T-helper 9 cell (primary cell): ENCODE measurements at regions not wholly inside any gene's neighbourhood (a gene's known extent, or its start where the extent isn't known, plus 50 kb on each side); places are given as distances from the start of the nearest gene placed in this dataset.
"Not testable (repeated sequence)": the region's sequence is repeated elsewhere in the genome, so short reads cannot be mapped to it uniquely, and the experiment has no call there.

Experiments
- DNase-seq: peaks from one replicate; pipeline ENCODE4 v3.0.0-alpha.2; 2020

DNA sequence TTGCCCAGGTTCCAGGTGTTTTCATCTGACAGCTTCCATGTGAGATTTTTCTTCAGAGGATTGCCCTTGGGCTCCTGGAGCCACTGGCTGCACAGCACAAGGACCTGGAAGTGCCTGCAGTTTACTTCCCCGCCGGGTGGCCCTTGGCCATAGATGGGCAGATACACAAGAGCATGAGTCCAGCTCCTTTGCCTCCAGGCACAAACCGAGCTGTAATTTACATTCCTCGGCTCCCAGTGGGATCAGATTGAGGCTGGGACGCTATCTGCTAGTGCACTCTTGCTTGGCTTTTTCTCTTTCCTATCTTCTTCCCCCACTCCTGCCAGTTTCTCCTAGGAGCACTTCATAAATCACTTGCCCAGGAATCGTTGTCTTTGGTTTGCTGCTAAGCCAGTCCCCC is 85.4 kb upstream of the RALY start:
- no peak for DNase-seq

DNA sequence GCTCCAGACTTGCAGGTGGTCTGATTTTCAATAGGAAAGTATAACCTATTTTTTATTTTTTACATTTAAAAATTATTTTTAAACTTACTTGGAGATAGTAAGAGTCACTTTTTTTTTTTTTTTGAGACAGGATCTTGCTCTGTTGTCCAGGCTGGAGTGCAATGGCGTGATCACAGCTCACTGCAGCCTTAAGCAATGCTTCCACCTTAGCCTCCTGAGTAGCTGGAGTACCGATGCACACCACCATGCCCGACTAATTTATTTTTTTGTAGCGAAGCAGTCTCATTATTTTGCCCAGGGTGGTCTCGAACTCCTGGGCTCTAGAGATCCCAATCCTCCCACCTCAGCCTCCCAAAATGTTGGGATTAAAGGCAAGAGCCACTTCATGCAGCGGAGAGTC is 84.8 kb upstream of the RALY start:
- no peak for DNase-seq

DNA sequence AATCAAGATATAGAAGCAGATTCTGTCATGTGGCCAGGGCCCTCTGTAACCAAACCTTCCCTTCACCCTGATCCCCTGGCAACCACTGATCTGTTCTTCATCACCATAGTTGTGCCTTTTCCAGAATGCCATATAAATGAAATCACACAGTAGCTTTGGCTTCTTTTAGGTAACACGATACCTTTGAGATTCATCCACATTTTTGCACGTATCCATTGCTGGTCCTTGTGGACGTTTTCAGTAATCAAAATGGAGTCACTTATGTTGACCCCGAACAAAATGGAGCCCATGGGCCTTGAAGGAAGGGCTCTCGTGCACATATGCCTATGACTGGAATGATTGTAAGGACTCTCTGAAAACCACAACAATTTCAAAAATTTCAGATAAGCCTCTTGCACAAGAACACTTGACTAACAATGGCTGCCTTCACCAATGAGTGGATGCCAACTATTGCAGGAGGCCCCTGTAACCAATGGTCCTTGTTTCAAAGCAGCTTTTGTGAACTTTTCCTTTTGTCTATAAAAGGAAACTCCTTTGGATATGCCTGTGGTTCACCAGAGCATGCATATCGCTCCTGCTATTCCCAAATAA is 84.3 kb upstream of the RALY start:
- no peak for DNase-seq

DNA sequence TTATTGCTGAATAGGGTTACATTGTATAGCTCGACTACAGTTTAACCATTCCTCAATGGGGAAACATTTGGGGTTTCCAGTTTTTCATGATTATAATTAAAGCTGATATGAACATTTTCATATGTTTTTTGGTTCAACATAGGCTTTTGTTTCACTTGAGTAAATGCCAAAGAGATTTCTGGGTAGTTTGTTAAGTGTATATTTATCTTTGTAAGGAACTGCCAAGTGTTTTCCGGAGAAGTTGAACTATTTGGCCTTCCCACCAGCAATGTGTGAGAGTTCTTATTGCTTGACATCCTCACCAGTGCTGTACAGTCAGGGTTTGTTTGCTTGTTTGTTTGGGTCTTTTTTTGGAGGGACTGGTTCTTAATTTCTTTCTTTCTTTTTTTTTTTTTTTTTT is 83.7 kb upstream of the RALY start:
- no peak for DNase-seq

DNA sequence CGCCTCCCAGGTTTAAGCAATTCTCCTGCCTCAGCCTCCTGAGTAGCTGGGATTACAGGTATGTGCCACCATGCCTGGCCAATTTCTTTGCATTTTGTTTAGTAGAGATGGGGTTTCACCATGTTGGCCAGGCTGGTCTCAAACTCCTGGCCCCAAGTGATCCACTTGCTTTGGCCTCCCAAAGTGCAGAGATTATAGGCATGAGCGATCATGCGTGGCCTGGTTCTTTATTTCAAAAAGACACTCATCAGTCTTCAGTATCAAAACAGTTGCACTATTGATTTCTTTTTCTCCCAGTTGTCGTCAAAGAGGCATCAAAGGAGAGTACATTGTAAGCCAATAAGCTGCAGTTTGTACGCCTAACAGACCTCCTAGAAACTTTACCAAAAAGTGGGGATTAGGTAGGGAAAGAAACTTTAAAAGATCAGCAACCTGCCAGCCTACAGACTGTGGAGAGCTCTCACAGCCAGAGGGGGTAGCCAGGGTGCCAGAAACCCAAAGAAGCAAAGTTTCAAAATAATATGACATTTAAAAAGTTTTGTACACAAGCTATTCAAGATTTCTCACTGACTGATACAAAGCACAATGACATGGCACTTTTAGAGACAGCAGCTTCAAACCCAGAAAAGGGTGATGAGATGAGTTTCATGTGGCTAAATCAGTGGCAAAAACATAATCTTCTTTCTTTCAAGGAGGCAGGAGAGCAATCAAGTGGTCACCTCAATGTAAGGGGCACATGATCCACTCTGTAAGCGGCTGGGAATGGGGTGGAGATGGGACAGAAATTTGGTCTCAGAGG is 83.0 kb upstream of the RALY start:
- DNase-seq: no peak

DNA sequence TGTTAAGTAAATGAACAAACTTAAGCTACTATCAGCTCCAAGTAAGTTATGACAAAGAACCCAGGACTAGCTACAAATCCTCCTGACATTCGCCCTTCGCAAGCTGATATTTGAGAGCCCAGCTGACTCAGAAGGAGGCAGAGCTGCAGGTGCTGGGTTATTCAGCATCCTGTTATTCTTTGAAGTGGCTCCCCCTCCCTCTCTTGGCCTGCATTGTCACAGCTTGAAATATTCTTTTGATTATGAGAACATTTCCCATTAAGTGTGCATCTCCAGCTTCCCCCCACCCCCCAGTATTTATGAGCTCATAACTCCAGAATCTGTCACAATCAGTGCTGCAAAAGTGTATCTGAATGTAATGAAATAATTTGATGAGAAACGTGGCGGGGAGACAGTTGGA is 78.8 kb upstream of the RALY start:
- peak; percentile 4 for DNase-seq

DNA sequence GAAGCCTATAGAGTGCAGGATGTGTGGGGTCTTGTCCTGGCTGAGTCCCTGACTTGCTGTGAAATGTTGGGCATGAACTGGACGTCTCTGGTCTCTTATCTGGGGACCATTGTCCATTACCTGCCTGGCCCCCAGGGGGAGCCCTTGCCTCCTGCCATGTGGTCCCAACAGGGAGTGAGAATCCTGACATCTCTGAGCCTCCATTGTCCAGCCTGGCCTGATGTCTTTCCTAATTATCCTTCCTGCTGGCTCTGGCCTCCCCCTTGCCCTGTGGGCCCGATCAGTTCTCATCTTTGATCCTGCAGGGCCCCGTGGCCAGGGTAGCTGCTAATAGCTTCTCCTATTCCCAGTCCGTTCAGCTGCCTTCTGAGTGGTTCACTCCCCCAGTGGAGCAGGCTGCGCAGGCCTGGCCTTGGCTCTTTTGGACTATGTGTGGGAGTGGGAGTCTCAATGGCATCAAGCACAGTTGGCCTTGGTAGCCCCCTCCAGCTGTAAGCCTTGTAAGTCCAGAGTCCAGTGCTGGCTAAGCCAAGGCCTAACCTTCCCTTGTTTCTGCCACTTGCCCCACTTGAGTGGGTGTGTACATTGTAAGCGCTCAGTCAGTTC is 77.9 kb upstream of the RALY start:
- DNase-seq: peak; percentile 47

DNA sequence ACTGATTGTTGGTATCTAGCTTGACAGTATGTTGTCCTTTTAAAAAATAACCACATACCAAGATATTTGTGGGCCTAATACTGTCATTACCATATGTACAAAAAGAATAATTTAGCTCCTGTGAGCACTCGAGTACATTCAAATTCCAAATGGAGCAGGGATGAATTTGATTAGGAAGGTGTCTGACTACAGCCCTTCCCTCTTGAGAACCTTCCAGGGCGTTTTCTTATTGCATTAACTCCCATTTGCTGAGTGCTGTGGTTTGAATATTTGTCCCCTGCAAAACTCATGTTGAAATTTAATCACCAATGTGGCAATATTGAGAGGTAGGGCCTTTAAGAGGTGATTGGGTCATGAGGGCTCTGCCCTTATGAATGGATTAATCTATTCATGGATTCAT is 76.9 kb upstream of the RALY start:
- DNase-seq: no peak

DNA sequence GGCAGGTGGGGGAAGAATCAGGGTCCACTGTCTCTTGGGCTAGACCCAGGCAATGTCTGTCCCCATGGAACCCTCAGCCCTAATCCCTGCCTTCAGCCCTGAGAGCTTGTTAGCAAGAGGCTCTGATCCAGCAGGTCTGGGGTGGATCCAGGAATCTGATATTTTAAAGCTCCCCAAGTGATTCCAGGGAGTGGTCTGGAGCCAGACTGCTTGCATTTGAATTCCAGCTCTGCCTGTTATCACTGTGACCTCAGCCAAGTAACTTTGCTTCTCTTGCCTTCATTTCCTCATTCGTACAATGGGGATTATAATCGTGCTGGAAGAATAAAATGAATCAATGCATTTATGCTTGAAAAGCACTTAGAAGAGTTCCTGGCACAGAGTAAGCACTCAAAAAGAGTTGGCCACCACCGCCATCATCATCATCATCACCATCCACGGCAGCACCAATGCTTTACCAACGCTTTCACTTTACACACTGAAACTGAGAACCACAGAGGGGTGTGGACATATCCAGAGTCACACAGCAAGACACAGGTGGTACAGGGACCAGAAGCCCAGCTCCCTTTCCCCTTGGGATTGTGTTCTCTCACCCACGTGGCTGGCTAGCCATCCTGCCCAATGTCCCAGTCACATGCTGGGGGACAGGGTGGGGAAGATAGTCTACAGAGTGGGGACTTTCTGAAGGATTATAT is 75.7 kb upstream of the RALY start:
- no peak for DNase-seq

DNA sequence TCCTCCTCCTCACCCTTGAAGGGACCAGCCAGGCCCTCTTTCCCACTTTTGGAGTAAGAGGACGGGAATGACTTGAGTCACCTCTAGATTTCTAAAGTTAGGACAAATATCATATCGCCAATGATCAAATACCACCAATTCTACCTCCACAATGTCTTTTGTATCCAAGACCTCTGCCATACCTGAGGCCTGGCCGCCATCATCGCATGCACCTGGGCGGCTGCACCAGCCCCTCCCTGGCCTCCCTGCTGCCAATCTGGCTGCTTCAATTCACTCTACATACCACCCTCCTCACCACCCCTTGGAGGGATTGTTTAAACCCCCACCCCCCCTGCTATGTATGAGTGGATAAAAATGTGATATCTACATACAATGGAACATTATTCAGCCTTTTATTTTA is 75.0 kb upstream of the RALY start:
- no peak for DNase-seq

DNA sequence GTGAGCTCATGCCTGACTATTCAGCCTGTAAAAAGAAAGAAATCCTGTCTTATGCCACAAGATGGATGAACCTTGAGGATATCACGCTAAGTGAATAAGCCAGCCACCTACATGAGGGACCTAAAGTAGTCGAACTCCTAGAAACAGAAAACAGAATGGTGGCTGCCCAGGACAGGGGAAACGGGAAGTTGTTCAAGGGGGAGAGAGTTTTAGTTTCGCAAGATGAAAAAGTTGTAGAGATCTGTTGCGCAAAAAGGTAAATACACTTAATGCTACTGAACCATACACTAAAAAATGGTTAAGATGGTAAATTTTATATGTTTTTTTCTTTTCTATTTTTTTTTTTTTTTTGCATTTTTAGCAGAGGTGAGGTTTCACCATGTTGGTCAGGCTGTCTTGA is 74.1 kb upstream of the RALY start:
- DNase-seq: no peak

DNA sequence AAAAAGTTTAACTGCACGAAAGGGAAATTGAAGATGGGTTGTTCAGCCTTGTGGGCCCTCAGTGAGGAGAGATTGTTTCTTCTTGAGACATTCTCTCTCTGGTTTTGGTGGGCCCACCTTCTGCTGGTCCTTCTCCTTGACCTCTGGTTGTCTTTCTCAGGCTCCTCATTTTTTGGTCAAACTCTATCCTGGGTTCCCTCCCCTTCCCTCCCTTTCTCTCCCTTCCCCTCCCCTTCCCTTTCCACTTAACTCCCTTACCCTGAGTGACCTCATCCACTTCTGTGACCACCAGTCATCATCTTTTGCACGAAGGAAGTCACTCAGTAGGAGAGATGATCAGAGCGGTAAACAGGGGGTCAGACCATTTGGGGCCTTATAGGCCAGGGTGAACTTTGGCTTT is 71.5 kb upstream of the RALY start:
- no peak for DNase-seq

DNA sequence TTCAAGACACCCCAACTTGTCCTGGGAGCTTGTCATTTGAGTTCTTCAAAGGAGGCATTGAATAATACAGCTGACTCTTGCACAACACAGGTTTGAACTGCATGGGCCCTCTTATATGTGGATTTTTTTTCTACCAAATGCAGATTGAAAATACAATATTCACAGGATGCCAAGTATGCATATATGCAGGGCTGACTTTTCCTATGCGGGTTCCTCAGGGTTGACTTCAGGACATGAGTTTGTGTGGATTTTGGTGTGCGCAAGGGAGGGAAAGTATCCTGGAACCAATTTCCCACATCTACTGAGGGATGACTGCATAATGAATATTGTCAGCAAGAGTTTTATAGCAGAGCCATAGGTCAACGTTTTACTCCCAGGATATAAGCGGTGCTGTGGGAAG is 70.0 kb upstream of the RALY start:
- DNase-seq: no peak

DNA sequence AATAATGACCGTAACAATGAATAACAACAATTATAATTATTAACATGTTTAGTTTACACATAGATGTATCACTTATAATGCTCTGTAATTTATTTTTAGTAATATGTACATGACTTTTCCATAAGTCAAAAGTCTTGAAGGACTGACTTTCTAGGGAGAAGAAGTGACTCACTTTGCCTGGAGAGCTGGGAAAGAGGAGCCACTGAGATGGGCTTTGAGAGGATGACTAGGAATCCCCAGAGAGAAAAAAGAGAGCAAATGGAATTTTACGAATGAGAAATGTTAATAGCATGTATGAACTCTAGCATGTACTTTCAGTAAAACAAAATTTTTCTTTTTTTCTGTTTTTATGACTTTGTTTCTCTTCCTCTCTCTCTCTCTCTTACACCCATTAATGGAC is 67.8 kb upstream of the RALY start:
- DNase-seq: no peak

DNA sequence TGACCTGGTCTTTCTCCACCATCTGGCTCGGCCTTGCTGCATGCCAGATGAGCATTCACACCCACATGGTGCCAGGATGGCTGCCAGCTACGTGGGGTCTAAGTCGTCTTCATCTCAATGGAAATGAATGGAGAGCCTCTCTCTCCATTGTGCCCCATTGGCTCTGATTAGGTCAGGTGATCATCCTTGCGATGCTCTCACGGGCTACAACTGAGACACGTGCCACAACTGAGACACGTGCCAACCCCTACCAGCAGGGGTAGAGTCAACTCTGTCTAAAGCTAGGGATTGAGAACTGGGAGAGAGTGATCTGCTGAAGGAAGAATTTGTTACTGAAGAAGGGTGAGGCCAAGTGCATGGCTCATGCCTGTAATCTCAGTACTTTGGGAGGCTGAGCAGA is 67.3 kb upstream of the RALY start:
- DNase-seq: no peak

DNA sequence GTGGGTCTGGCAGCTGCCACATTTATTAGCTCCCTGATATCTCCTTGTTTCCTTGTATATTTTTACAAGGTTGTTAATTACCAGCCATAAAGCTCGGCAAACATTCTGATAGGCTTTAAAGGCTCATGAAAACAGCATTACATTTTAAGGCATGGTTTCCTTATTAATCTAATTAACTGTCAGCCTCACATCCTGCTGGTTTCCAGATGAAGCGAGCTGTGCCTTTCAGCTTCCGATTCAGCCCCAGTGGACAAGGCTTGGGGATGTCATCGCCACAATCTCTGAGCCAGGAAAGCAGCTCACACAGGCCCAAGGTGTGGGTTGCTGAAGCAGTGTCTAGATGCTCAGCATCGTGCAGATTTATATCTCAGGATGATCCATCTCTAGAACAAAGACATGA is 66.0 kb upstream of the RALY start:
- no peak for DNase-seq

DNA sequence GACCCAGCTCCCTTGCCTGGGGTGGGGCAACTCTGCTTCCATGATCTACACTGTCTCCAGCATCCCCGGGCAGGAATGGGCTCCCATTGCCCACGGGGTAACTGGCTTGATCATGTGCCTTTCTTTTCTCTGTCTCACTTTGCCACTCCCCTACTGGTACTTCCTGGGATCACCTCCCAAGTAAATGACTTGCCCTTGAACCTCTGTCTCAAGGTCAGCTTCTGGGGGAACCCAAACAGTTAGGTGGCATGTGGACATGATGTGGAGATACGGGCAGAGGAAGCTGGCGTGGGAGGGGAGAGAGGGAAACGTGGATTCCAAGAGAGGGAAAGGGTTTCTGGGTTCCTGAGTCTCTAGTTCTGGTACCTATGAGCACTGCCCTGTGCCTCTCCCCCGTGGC is 63.8 kb upstream of the RALY start:
- DNase-seq: no peak

DNA sequence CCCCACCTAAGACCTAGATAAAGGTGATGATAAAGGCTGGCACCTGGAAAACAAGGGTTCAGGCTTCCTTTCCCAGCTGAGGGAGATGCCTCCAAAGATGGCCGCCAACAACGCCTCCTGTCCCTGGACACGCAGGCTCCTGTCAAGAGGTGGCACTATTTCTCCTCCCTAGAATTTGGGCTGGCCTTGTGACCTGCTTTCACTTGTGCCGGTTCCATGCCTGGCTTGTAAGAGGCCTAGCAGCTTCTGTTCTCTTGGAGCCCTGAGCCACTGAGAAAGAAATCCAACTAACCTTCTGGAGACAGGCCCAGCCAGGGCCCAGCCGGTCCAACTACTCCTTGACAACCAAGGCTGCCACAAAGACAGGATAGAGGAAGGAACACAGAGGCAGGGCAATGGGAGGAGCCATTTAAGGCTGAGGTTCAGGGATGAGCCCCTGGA is 60.2 kb upstream of the RALY start:
- peak; percentile 21 for DNase-seq

DNA sequence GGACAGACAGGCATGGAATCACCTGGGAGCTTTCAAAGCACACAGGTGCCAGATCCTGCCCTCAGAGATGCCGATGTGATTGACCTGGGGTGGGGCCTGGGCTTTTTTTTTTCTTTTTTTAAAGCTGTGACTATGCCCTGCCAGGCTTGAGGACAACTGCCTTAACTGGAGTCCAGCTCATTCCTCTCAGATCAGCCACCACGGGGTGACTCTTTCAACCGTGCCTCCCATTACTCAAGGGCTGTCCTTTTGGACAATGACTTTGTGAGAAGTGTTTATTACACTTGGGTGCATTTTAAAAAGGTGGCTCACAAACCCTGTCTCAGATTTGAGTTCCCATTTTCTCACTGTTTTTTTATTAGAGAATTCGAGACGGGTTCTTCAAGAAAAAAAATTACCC is 57.1 kb upstream of the RALY start:
- DNase-seq: no peak

DNA sequence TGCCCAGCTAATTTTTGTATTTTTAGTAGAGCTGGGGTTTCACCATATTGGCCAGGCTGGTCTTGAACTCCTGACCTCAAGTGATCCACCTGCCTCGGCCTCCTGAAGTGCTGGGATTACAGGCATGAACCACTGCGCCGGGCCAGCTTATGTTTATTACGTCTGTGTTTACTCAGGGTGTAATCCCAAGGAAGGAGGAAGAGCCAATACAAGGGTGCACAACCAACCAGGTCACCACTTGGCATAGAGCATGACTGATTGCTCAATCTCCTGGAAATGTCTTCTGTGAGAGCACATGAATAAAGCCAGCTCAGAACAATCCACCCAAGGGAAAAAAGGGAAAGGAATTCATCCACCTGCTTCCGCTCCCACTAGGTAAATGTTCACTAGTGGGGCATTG is 54.7 kb upstream of the RALY start:
- DNase-seq: not testable (repeated sequence)

DNA sequence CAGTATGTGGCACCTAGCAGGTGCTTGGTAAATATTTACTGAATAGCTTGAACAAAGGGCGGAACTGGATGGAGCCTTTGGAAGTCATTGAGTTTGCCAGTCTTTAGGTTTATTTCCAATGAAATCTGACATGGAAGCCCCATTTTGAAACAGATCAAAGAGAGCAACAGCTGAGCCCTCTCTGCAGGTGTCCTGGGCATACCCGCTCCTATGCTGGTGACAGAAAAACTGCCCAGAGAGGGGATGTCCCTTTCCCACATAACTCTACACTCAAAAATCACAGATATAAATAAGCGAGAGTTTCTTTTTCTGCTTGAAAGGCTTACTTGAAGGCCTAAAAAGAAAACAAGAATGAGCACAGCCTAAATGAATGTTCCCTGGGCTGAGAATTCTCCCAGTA is 53.0 kb upstream of the RALY start:
- no peak for DNase-seq
